Activated CD4-positive, alpha-beta memory T cell treated with anti-CD3 and anti-CD28 coated beads, Interleukin-2, amount 10 ng/mL, durations not matched to agents 7 days and 5 days (primary cell): ENCODE measurements at regions not wholly inside any gene's neighbourhood (a gene's known extent, or its start where the extent isn't known, plus 50 kb on each side); places are given as distances from the start of the nearest gene placed in this dataset.

ENCODE experiments used
- CTCF ChIA-PET: fragments of 350-600 bp; sonication (Branson Sonifier 250); formaldehyde crosslinking; loops from one replicate; lab custom pipeline; 2021; ENCODE audit warnings: antibody characterized with exemption, inconsistent platforms; lab: Charles Lee
- POLR2A ChIA-PET: fragments of 350-600 bp; sonication (Branson Sonifier 250); formaldehyde crosslinking; loops from one replicate; lab custom pipeline; 2021; ENCODE audit warnings: antibody characterized with exemption; lab: Charles Lee
- DNase-seq: peaks from one replicate; pipeline ENCODE4 v3.0.0-alpha.2; 2020
- H3K27ac Mint-ChIP-seq: one replicate; pipeline ENCODE4 v1.8.0; 2021; ENCODE audit warnings: mild to moderate bottlenecking, mixed read lengths
- H3K27me3 Mint-ChIP-seq: one replicate; pipeline ENCODE4 v1.8.0; 2021; ENCODE audit warnings: mixed read lengths
- H3K36me3 Mint-ChIP-seq: one replicate; pipeline ENCODE4 v1.8.0; 2021; ENCODE audit warnings: low read depth, mixed read lengths
- H3K4me1 Mint-ChIP-seq: one replicate; pipeline ENCODE4 v1.8.0; 2021; ENCODE audit warnings: mixed read lengths
- H3K4me3 Mint-ChIP-seq: one replicate; pipeline ENCODE4 v1.8.0; 2021; ENCODE audit warnings: mild to moderate bottlenecking, mixed read lengths
- H3K9me3 Mint-ChIP-seq: one replicate; pipeline ENCODE4 v1.8.0; 2021; ENCODE audit warnings: mixed read lengths

GRCh38 chr4:31272331-31273061 is 552.3 kb downstream of the PCDH7 start:
- POLR2A ChIA-PET: no interaction called here
- H3K27ac Mint-ChIP-seq: no peak overlapping the region
- H3K9me3 Mint-ChIP-seq: peaks cover 7% of the 10 kb centered on the region
- no peak for DNase-seq
- H3K4me3 Mint-ChIP-seq: no peak overlapping the region
- no peaks in the 10 kb centered on the region for H3K36me3 Mint-ChIP-seq
- CTCF ChIA-PET: no interaction called here
- H3K4me1 Mint-ChIP-seq: no peaks in the 10 kb centered on the region
- H3K27me3 Mint-ChIP-seq: no peaks in the 10 kb centered on the region

- no peak overlapping the region for H3K4me3 Mint-ChIP-seq
- H3K4me1 Mint-ChIP-seq: no peaks in the 10 kb centered on the region
- no peaks in the 10 kb centered on the region for H3K27me3 Mint-ChIP-seq
- CTCF ChIA-PET: no interaction called here
- no peak for DNase-seq
- H3K27ac Mint-ChIP-seq: no peak overlapping the region
- peaks cover 10% of the 10 kb centered on the region for H3K9me3 Mint-ChIP-seq
- no peaks in the 10 kb centered on the region for H3K36me3 Mint-ChIP-seq
- POLR2A ChIA-PET: no interaction called here
These were observed 555.7 kb downstream of the PCDH7 start for GRCh38 chr4:31275906-31276305.

GRCh38 chr4:31283679-31284078 is 563.5 kb downstream of the PCDH7 start:
- H3K27ac Mint-ChIP-seq: no peak overlapping the region

DNA sequence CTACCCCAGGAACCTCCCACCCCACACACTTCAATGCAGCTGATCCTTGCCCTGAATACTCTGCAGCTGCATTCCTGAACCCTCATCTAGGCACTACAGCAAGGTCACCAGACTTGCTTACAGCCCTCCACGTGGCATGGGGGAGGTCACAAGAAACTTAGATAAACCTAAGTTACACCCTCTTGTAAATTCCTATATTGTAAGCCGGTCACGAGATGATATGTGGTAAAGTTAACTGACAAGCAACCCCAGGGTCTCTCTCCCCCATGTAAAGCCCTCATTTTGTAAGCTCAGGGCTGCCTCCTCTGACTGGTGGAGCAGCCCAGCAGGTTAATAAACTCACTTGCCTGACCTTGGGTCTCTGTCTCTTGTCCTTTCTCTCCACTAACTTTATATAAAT is 570.7 kb downstream of the PCDH7 start:
- Mint-ChIP-seq H3K27me3 (no peaks in the 10 kb centered on the region), H3K36me3 (no peaks in the 10 kb centered on the region), H3K4me1 (no peaks in the 10 kb centered on the region), H3K4me3 (no peak overlapping the region), H3K9me3 (peaks cover 4% of the 10 kb centered on the region), H3K27ac (no peak overlapping the region)
- CTCF ChIA-PET: no interaction called here
- POLR2A ChIA-PET: no interaction called here
- DNase-seq: no peak

More at GRCh38 chr4:31283679-31284078, 563.5 kb downstream of the PCDH7 start:
- Mint-ChIP-seq H3K36me3 (no peaks in the 10 kb centered on the region), H3K9me3 (peaks cover 5% of the 10 kb centered on the region), H3K27me3 (no peaks in the 10 kb centered on the region), H3K4me3 (no peak overlapping the region), H3K4me1 (no peaks in the 10 kb centered on the region)
- DNase-seq: no peak
- ChIA-PET POLR2A (no interaction called here), CTCF (no interaction called here)

DNA sequence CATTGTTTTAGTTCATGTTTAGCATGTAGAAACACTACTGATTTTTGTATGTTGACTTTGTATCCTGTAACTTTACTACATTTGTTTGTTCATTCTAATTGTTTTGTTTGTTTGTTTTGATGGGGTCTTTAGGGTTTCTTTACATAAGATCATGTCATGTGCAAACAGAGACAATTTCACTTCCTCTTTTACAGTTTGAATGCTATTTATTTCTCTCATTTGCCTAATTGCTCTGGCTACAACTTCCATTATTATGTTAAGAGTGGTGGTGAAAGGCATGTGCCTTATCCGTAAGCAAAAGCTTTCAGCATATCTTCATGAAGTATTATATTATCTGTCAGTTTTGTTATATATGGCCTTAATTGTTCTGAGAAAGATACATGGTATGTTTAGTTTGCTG is 571.1 kb downstream of the PCDH7 start:
- DNase-seq: no peak
- H3K4me3 Mint-ChIP-seq: no peak overlapping the region
- no peaks in the 10 kb centered on the region for H3K27me3 Mint-ChIP-seq
- no peaks in the 10 kb centered on the region for H3K36me3 Mint-ChIP-seq
- H3K4me1 Mint-ChIP-seq: no peaks in the 10 kb centered on the region
- CTCF ChIA-PET: no interaction called here
- H3K27ac Mint-ChIP-seq: no peak overlapping the region
- H3K9me3 Mint-ChIP-seq: peaks cover 4% of the 10 kb centered on the region
- POLR2A ChIA-PET: no interaction called here

- H3K27ac Mint-ChIP-seq: no peak overlapping the region
- no peak overlapping the region for H3K4me3 Mint-ChIP-seq
- DNase-seq: no peak
- H3K4me1 Mint-ChIP-seq: no peaks in the 10 kb centered on the region
- H3K36me3 Mint-ChIP-seq: no peaks in the 10 kb centered on the region
- H3K9me3 Mint-ChIP-seq: peaks cover 4% of the 10 kb centered on the region
- H3K27me3 Mint-ChIP-seq: no peaks in the 10 kb centered on the region
- POLR2A ChIA-PET: no interaction called here
- CTCF ChIA-PET: no interaction called here
These were observed 574.7 kb downstream of the PCDH7 start for GRCh38 chr4:31294655-31295480.

DNA sequence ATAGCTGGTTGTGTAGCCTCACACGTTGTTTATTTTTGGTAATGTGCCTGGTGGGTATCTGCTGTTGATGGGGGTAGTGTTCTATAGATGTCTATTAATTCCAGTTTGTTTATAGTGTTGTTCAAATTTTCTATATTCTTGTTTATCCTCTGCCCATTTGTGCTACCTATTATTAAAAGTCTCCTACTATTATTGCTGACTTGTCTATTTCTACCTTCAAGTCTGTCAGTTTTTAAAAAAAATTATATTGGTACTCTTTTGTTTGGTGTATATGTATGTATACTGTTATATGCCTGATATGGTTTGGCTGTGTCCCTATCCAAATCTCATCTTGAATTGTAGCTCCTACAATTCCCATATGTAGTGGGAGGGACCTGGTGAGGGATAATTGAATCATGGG is 578.6 kb downstream of the PCDH7 start:
- Mint-ChIP-seq H3K27ac (no peak overlapping the region), H3K36me3 (no peaks in the 10 kb centered on the region), H3K4me3 (no peak overlapping the region), H3K9me3 (peaks cover 2% of the 10 kb centered on the region), H3K4me1 (no peaks in the 10 kb centered on the region), H3K27me3 (no peaks in the 10 kb centered on the region)
- no peak for DNase-seq
- ChIA-PET POLR2A (no interaction called here), CTCF (no interaction called here)

DNA sequence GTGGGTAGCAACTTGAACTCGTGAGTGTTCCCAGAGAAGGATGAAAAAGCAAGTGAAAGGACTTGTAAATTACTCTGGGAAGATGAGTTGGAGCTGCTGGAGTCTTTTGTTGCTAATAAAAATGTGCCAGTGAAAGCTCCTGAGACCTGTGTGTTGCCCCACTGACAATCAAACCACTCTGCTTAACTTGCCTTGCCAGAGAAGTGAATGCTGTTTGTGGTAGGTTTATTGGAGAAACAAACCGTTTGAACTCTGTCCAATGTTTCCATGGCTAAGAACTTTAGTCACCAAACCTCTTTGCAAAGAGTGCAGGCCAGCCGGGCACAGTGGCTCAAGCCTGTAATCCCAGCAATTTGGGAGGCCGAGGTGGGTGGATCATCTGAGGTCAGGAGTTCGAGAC is 586.9 kb downstream of the PCDH7 start:
- POLR2A ChIA-PET: no interaction called here
- Mint-ChIP-seq H3K4me1 (no peaks in the 10 kb centered on the region), H3K4me3 (no peak overlapping the region), H3K27me3 (no peaks in the 10 kb centered on the region), H3K9me3 (peaks cover 2% of the 10 kb centered on the region), H3K27ac (no peak overlapping the region), H3K36me3 (no peaks in the 10 kb centered on the region)
- CTCF ChIA-PET: no interaction called here
- DNase-seq: no peak

- ChIA-PET CTCF (no interaction called here), POLR2A (no interaction called here)
- no peaks in the 10 kb centered on the region for H3K36me3 Mint-ChIP-seq
- H3K9me3 Mint-ChIP-seq: peaks cover 3% of the 10 kb centered on the region
- H3K4me3 Mint-ChIP-seq: no peak overlapping the region
- DNase-seq: no peak
- no peak overlapping the region for H3K27ac Mint-ChIP-seq
- no peaks in the 10 kb centered on the region for H3K4me1 Mint-ChIP-seq
- no peaks in the 10 kb centered on the region for H3K27me3 Mint-ChIP-seq
These were observed 604.6 kb downstream of the PCDH7 start for GRCh38 chr4:31324814-31325213.

DNA sequence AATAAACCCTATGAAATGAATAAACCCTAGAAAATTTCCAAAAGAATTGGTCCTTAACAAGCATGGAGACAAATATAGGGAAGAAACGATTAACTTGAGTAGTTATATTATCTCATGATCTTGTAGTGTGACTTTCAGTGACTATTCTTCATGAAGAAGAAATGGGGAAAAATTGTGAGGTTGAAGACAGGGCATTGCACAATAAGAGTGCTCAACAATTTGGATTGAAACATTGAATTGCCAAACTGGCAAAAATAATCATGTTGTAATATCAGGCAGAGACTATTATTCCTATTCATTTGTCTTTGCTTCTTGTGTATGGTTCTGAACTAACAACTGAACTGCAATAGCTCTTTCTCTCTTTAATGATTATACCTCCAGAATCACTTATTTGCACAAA is 605.1 kb downstream of the PCDH7 start:
- CTCF ChIA-PET: no interaction called here
- no peak for DNase-seq
- Mint-ChIP-seq H3K27me3 (no peaks in the 10 kb centered on the region), H3K27ac (no peak overlapping the region), H3K36me3 (no peaks in the 10 kb centered on the region), H3K4me3 (no peak overlapping the region), H3K4me1 (no peaks in the 10 kb centered on the region), H3K9me3 (peaks cover 3% of the 10 kb centered on the region)
- POLR2A ChIA-PET: no interaction called here

DNA sequence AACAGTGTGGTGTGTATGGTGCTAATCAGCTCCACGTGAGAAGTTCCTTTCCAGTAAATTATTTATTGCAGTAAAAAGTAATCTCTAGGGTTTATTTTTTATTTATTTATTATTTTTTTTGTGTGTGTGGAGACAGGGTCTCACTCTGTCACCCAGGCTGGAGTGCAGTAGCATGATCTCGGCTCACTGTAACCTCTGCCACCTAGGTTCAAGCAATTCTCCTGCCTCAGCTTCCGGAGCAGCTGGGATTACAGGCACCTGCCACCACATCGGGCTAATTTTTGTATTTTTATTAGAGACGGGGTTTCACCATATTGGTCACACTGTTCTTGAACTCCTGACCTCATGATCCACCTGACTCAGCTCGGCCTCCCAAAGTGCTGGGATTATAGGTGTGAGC is 606.9 kb downstream of the PCDH7 start:
- Mint-ChIP-seq H3K9me3 (peaks cover 2% of the 10 kb centered on the region), H3K27me3 (no peaks in the 10 kb centered on the region), H3K4me1 (no peaks in the 10 kb centered on the region), H3K4me3 (no peak overlapping the region), H3K36me3 (no peaks in the 10 kb centered on the region), H3K27ac (no peak overlapping the region)
- CTCF ChIA-PET: no interaction called here
- POLR2A ChIA-PET: no interaction called here
- DNase-seq: no peak

DNA sequence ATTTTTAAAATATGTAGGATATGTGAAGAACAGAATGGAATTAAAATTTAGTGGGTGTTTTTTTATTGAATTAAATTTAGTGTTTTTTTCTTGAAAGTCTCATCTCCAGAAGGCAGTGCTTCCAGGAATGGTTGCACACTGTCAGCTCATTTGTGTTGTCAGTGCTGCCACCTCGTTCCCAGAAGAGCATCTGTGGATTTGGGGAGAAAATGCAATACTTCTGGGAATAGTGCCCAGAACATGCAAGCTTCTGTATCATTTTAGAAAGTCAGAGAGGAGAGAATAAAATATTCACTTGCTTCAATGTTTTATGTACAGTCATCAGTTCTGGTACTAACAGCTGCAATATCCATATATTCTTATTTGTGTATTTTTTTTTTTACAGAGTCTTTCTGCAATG is 608.8 kb downstream of the PCDH7 start:
- no peaks in the 10 kb centered on the region for H3K36me3 Mint-ChIP-seq
- no peak for DNase-seq
- no peak overlapping the region for H3K27ac Mint-ChIP-seq
- no peaks in the 10 kb centered on the region for H3K27me3 Mint-ChIP-seq
- ChIA-PET CTCF (no interaction called here), POLR2A (no interaction called here)
- no peaks in the 10 kb centered on the region for H3K9me3 Mint-ChIP-seq
- no peaks in the 10 kb centered on the region for H3K4me1 Mint-ChIP-seq
- no peak overlapping the region for H3K4me3 Mint-ChIP-seq

- Mint-ChIP-seq H3K27ac (no peak overlapping the region), H3K9me3 (peaks cover 3% of the 10 kb centered on the region), H3K27me3 (no peaks in the 10 kb centered on the region), H3K36me3 (no peaks in the 10 kb centered on the region), H3K4me3 (no peak overlapping the region), H3K4me1 (no peaks in the 10 kb centered on the region)
- no peak for DNase-seq
- CTCF ChIA-PET: interaction anchor here (0.9 kb wide), 1 partner anchor 13 kb away, joined by 3 read pairs; no protein-coding TSS in a partner anchor
- POLR2A ChIA-PET: no interaction called here
These were observed 614.1 kb downstream of the PCDH7 start for GRCh38 chr4:31334086-31334910.
